ENCODE measurements at regions not wholly inside any gene's neighbourhood (a gene's known extent, or its start where the extent isn't known, plus 50 kb on each side); places are given as distances from the start of the nearest gene placed in this dataset.

- no peak for TF ChIP-seq CTCF (IDR thresholded peaks at IDR 0.05)
These were observed 62.0 kb upstream of the ARNT2 start for GRCh38 chr15:80342148-80342547.

- no peak for TF ChIP-seq CTCF (IDR thresholded peaks at IDR 0.05)
These were observed 60.6 kb upstream of the ARNT2 start for GRCh38 chr15:80343554-80343992.

GRCh38 chr15:80350941-80351610, 53.1 kb upstream of the ARNT2 start:
- TF ChIP-seq CTCF (IDR thresholded peaks at IDR 0.05): no peak
